HepG2 (cell line): ENCODE measurements at regions not wholly inside any gene's neighbourhood (a gene's known extent, or its start where the extent isn't known, plus 50 kb on each side); places are given as distances from the start of the nearest gene placed in this dataset.

Experiments used
- CBX2 ChIP-seq, 2 experiments: fragments of 200-600 bp in 1 of 2; sonication (generic); formaldehyde crosslinking in 1 of 2; IDR thresholded peaks; 2 replicates each; pipeline versions ENCODE4 v1.7.0 to v1.8.1; 2018 to 2022; ENCODE audit warnings: low read depth in 2 of 2, low read length in 1 of 2, mild to moderate bottlenecking in 1 of 2, missing genetic modification reagents in 1 of 2
- CBX5 ChIP-seq: sonication (generic); formaldehyde crosslinking; IDR thresholded peaks from 2 replicates; pipeline ENCODE4 v1.4.0; 2020; ENCODE audit warnings: missing genetic modification reagents, borderline replicate concordance
- CREM ChIP-seq, 2 experiments: sonication (generic) in 1 of 2; formaldehyde crosslinking in 1 of 2; IDR thresholded peaks; 2 replicates each; pipeline versions ENCODE4 v1.4.0 to v1.6.1; 2016 to 2020; ENCODE audit warnings: antibody characterized with exemption in 1 of 2, mild to moderate bottlenecking in 1 of 2, missing genetic modification reagents in 1 of 2
- ELF3 ChIP-seq: IDR thresholded peaks from 2 replicates; pipeline ENCODE4 v1.6.1; 2016; ENCODE audit warnings: missing genetic modification reagents, missing compliant biosample characterization
- FOXA3 ChIP-seq: IDR thresholded peaks from 2 replicates; pipeline ENCODE4 v1.6.1; 2016; ENCODE audit warnings: missing genetic modification reagents, missing compliant biosample characterization
- HDAC6 ChIP-seq: fragments of 200-600 bp; sonication (generic); IDR thresholded peaks from 2 replicates; pipeline ENCODE4 v1.7.0; 2017; ENCODE audit warnings: mild to moderate bottlenecking, antibody characterized with exemption, low read length, low read depth
- KAT2B ChIP-seq: fragments of 150-350 bp; IDR thresholded peaks from 2 replicates; pipeline ENCODE4 v1.6.1; 2014; ENCODE audit warnings: low read depth, low read length, borderline replicate concordance
- KLF12 ChIP-seq: sonication (generic); formaldehyde crosslinking; IDR thresholded peaks from 2 replicates; pipeline ENCODE4 v1.4.0; 2020; ENCODE audit warnings: missing genetic modification reagents, borderline replicate concordance
- NRL ChIP-seq: sonication (generic); formaldehyde crosslinking; IDR thresholded peaks from 2 replicates; pipeline ENCODE4 v1.5.0; 2020; ENCODE audit warnings: missing genetic modification reagents, mild to moderate bottlenecking, moderate library complexity, borderline replicate concordance
- POLR2A ChIP-seq, 2 experiments: IDR thresholded peaks; 2 replicates each; pipeline ENCODE4 v1.6.1; 2011; ENCODE audit warnings: low read depth in 2 of 2, low read length in 2 of 2, mild to moderate bottlenecking in 1 of 2, moderate library complexity in 1 of 2; ENCODE audit not compliant: insufficient read depth in 1 of 2
- SP5 ChIP-seq: IDR thresholded peaks from 2 replicates; pipeline ENCODE4 v1.6.1; 2016; ENCODE audit warnings: low read depth, borderline replicate concordance
- ZNF687 ChIP-seq: sonication (generic); formaldehyde crosslinking; IDR thresholded peaks from 2 replicates; pipeline ENCODE4 v1.5.1; 2020; ENCODE audit warnings: mild to moderate bottlenecking, missing genetic modification reagents, moderate library complexity
- ZNF737 ChIP-seq: sonication (generic); formaldehyde crosslinking; IDR thresholded peaks from 2 replicates; pipeline ENCODE4 v1.5.0; 2020; ENCODE audit warnings: missing genetic modification reagents, mild to moderate bottlenecking, borderline replicate concordance
- ZNF891 ChIP-seq: sonication (generic); formaldehyde crosslinking; IDR thresholded peaks from 2 replicates; pipeline ENCODE4 v1.5.0; 2020; ENCODE audit warnings: mild to moderate bottlenecking, missing genetic modification reagents
- TF ChIP-seq, protein P1 (sequence below): sonication (generic); formaldehyde crosslinking; IDR thresholded peaks from 2 replicates; pipeline ENCODE4 v1.5.1; 2020; ENCODE audit warnings: missing genetic modification reagents, mild to moderate bottlenecking, borderline replicate concordance
- TF ChIP-seq, protein P2 (sequence below): sonication (generic); formaldehyde crosslinking; IDR thresholded peaks from 2 replicates; pipeline ENCODE4 v1.8.1; 2023; ENCODE audit warnings: mild to moderate bottlenecking, missing genetic modification reagents, borderline replicate concordance
- TF ChIP-seq, protein P3 (sequence below): sonication (generic); formaldehyde crosslinking; conservative IDR thresholded peaks from 2 replicates; pipeline ENCODE4 v1.4.0; 2020; ENCODE audit warnings: missing genetic modification reagents

DNA sequence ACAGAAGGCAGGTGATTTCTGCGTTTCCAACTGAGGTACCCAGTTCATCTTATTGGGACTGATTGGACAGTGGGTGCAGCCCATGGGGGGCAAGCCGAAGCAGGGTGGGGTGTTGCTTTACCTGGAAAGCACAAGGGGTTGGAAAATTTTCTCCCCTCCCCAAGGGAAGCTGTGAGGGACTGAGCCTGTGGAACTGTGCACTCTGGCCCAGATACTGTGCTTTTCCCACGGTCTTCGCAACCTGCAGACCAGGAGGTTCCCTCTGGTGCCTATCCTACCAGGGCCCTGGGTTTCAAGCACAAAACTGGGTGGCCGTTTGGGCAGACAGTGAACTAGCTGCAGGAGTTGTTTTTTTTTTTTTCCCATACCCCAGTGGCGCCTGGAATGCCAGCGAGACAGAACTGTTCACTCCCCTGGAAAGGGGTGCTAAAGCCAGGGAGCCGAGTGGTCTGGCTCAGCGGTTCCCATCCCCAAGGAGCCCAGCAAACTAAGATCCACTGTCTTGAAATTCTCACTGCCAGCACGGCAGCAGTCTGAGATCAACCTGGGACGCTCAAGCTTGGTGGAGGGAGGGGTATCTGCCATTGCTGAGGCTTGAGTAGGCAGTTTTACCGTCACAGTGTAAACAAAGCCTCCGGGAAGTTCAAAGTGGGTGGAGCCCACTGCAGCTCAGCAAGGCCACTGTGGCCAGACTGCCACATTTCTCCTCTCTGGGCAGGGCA lies 97.2 kb downstream of the JRKL start (continued):
- TF ChIP-seq CBX2 (IDR thresholded peaks at IDR 0.05; ENCODE audit: low read depth, low read length) (no peak), CBX2 (CRISPR knock-in tag; IDR thresholded peaks at IDR 0.05; ENCODE audit: low read depth) (no peak), ZNF737 (CRISPR knock-in tag) (no peak), ELF3 (CRISPR knock-in tag) (no peak), KLF12 (CRISPR knock-in tag) (0 out of 2 replicates have a peak, but pooled peaks have one; percentile 41), SP5 (peak; percentile 76), ZNF687 (CRISPR knock-in tag) (peak; percentile 37), CBX5 (peak; percentile 31; the same call in 1 of the 2 replicates), CREM (IDR thresholded peaks at IDR 0.05) (peak; percentile 46; the same call in 1 of the 2 replicates), CREM (CRISPR knock-in tag; IDR thresholded peaks at IDR 0.05) (no peak), HDAC6 (no peak), KAT2B (no peak), NRL (peak; percentile 47; the same call in 1 of the 2 replicates), POLR2A (IDR thresholded peaks at IDR 0.05; ENCODE audit: insufficient read depth in 1 of 2, low read depth in 2 of 2, low read length in 2 of 2) (no peak), ZNF891 (CRISPR knock-in tag) (0 out of 2 replicates have a peak, but pooled peaks have one; percentile 28), FOXA3 (peak; percentile 80)
- TF ChIP-seq, protein P1, sequence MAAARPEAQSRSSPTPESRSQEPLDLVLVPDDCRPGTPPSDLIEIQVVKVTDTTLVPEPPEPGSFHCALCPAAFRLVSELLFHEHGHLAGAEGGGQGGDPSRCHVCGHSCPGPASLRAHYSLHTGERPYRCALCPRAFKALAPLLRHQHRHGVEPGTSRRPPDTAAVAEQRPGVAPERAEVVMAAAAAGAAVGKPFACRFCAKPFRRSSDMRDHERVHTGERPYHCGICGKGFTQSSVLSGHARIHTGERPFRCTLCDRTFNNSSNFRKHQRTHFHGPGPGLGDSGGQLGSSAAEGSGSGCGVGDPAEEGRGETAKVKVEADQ: no peak
- TF ChIP-seq, protein P2, sequence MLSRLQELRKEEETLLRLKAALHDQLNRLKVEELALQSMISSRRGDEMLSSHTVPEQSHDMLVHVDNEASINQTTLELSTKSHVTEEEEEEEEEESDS (CRISPR knock-in tag): no peak
- TF ChIP-seq, protein P3, sequence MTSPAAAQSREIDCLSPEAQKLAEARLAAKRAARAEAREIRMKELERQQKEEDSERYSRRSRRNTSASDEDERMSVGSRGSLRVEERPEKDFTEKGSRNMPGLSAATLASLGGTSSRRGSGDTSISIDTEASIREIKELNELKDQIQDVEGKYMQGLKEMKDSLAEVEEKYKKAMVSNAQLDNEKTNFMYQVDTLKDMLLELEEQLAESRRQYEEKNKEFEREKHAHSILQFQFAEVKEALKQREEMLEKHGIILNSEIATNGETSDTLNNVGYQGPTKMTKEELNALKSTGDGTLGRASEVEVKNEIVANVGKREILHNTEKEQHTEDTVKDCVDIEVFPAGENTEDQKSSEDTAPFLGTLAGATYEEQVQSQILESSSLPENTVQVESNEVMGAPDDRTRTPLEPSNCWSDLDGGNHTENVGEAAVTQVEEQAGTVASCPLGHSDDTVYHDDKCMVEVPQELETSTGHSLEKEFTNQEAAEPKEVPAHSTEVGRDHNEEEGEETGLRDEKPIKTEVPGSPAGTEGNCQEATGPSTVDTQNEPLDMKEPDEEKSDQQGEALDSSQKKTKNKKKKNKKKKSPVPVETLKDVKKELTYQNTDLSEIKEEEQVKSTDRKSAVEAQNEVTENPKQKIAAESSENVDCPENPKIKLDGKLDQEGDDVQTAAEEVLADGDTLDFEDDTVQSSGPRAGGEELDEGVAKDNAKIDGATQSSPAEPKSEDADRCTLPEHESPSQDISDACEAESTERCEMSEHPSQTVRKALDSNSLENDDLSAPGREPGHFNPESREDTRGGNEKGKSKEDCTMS: no peak
